Neural cell (in vitro differentiated cells): ENCODE measurements at regions not wholly inside any gene's neighbourhood (a gene's known extent, or its start where the extent isn't known, plus 50 kb on each side); places are given as distances from the start of the nearest gene placed in this dataset.

Experiments used
- H2AFZ ChIP-seq: fragments of 200-600, 300-800 bp; sonication (generic), shearing (Covaris generic); 2 replicates; pipeline ENCODE4 v1.6.0; 2014; ENCODE audit warnings: low read depth, mild to moderate bottlenecking, antibody characterized with exemption, low read length, moderate library complexity
- H3F3A ChIP-seq: fragments of 200-600 bp; shearing (Covaris generic); 2 replicates; pipeline ENCODE4 v1.6.1; 2016; ENCODE audit warnings: mild to moderate bottlenecking, moderate library complexity, mixed read lengths, antibody characterized with exemption, low read length; ENCODE audit not compliant: insufficient read depth, poor library complexity, severe bottlenecking
- H3K27ac ChIP-seq: fragments of 200-600, 300-800 bp; sonication (generic), shearing (Covaris generic); 2 replicates; pipeline ENCODE4 v1.5.1; 2014; ENCODE audit warnings: mild to moderate bottlenecking, low read length, moderate library complexity
- H3K27me3 ChIP-seq: fragments of 300-800, 200-600 bp; sonication (generic), shearing (Covaris generic); 2 replicates; pipeline ENCODE4 v1.6.0; 2014; ENCODE audit warnings: mild to moderate bottlenecking, low read depth, low read length, moderate library complexity; ENCODE audit not compliant: insufficient read depth
- H3K36me3 ChIP-seq: fragments of 300-800, 200-600 bp; sonication (generic), shearing (Covaris generic); 2 replicates; pipeline ENCODE4 v1.5.1; 2014; ENCODE audit warnings: mild to moderate bottlenecking, antibody characterized with exemption, low read length, moderate library complexity; ENCODE audit not compliant: insufficient read depth
- H3K4me2 ChIP-seq: fragments of 300-800, 200-600 bp; sonication (generic), shearing (Covaris generic); 2 replicates; pipeline ENCODE4 v1.6.0; 2014; ENCODE audit warnings: mild to moderate bottlenecking, low read length
- H3K4me3 ChIP-seq: fragments of 300-800, 200-600 bp; sonication (generic), shearing (Covaris generic); 2 replicates; pipeline ENCODE4 v1.5.1; 2014; ENCODE audit warnings: mild to moderate bottlenecking, low read length, moderate library complexity
- H3K79me2 ChIP-seq: fragments of 200-600 bp; shearing (Covaris generic); replicated peaks from 2 replicates; pipeline ENCODE4 v1.6.0; 2014; ENCODE audit warnings: mild to moderate bottlenecking, low read length, moderate library complexity; ENCODE audit not compliant: insufficient read depth
- H3K9ac ChIP-seq: fragments of 300-800, 200-600 bp; sonication (generic), shearing (Covaris generic); 2 replicates; pipeline ENCODE4 v1.6.1; 2016; ENCODE audit warnings: mild to moderate bottlenecking, low read length, mixed read lengths
- H3K9me2 ChIP-seq: fragments of 200-600 bp; shearing (Covaris generic); 2 replicates; pipeline ENCODE4 v1.6.1; 2016; ENCODE audit warnings: mild to moderate bottlenecking, low read length, mixed read lengths; ENCODE audit not compliant: insufficient read depth
- H3K9me3 ChIP-seq: fragments of 200-600, 300-800 bp; sonication (generic), shearing (Covaris generic); 2 replicates; pipeline ENCODE4 v1.6.1; 2016; ENCODE audit warnings: mild to moderate bottlenecking, mixed run types, low read length, moderate library complexity, mixed read lengths
- H4K20me1 ChIP-seq: fragments of 200-600 bp; shearing (Covaris generic); 2 replicates; pipeline ENCODE4 v1.6.1; 2016; ENCODE audit warnings: mild to moderate bottlenecking, mixed run types; ENCODE audit not compliant: insufficient read depth
- EP300 ChIP-seq: fragments of 450-650 bp; conservative IDR thresholded peaks from 2 replicates; pipeline ENCODE4 v1.6.1; 2014; ENCODE audit warnings: antibody characterized with exemption, mild to moderate bottlenecking, moderate library complexity; ENCODE audit not compliant: poor library complexity, severe bottlenecking
- EZH2 ChIP-seq: fragments of 200-600, 300-800 bp; shearing (Covaris generic), sonication (generic); IDR thresholded peaks from 2 replicates; pipeline ENCODE4 v1.6.1; 2014; ENCODE audit warnings: antibody characterized with exemption, low read length, borderline replicate concordance, mild to moderate bottlenecking; ENCODE audit not compliant: insufficient read depth, poor library complexity, severe bottlenecking
- MXI1 ChIP-seq: fragments of 450-650 bp; conservative IDR thresholded peaks from 2 replicates; pipeline ENCODE4 v1.6.1; 2014; ENCODE audit warnings: antibody characterized with exemption, mild to moderate bottlenecking; ENCODE audit not compliant: poor library complexity, severe bottlenecking
- POLR2AphosphoS5 ChIP-seq: IDR thresholded peaks from 2 replicates; pipeline ENCODE4 v1.6.1; 2012
- RAD21 ChIP-seq: fragments of 450-650 bp; conservative IDR thresholded peaks from 2 replicates; pipeline ENCODE4 v1.6.1; 2014; ENCODE audit warnings: antibody characterized with exemption, mild to moderate bottlenecking, moderate library complexity
- SMC3 ChIP-seq: fragments of 450-650 bp; conservative IDR thresholded peaks from 2 replicates; pipeline ENCODE4 v1.6.1; 2014; ENCODE audit warnings: antibody characterized with exemption, mild to moderate bottlenecking, moderate library complexity; ENCODE audit not compliant: poor library complexity
- TAF1 ChIP-seq: IDR thresholded peaks from 2 replicates; pipeline ENCODE4 v1.6.1; 2012; ENCODE audit warnings: low read depth
- TF ChIP-seq, protein P1 (sequence below): IDR thresholded peaks from 2 replicates; pipeline ENCODE4 v1.6.1; 2012; ENCODE audit warnings: borderline replicate concordance
- TF ChIP-seq, protein P2 (sequence below): fragments of 450-650 bp; IDR thresholded peaks from 2 replicates; pipeline ENCODE4 v1.5.1; 2014; ENCODE audit warnings: antibody characterized with exemption, mild to moderate bottlenecking, moderate library complexity; ENCODE audit not compliant: poor library complexity, severe bottlenecking

GRCh38 chr4:121564840-121565375 lies 131.9 kb downstream of the ANXA5 start:
- H3K36me3 ChIP-seq = no peaks in the 10 kb centered on the region
- TF ChIP-seq, protein P1, sequence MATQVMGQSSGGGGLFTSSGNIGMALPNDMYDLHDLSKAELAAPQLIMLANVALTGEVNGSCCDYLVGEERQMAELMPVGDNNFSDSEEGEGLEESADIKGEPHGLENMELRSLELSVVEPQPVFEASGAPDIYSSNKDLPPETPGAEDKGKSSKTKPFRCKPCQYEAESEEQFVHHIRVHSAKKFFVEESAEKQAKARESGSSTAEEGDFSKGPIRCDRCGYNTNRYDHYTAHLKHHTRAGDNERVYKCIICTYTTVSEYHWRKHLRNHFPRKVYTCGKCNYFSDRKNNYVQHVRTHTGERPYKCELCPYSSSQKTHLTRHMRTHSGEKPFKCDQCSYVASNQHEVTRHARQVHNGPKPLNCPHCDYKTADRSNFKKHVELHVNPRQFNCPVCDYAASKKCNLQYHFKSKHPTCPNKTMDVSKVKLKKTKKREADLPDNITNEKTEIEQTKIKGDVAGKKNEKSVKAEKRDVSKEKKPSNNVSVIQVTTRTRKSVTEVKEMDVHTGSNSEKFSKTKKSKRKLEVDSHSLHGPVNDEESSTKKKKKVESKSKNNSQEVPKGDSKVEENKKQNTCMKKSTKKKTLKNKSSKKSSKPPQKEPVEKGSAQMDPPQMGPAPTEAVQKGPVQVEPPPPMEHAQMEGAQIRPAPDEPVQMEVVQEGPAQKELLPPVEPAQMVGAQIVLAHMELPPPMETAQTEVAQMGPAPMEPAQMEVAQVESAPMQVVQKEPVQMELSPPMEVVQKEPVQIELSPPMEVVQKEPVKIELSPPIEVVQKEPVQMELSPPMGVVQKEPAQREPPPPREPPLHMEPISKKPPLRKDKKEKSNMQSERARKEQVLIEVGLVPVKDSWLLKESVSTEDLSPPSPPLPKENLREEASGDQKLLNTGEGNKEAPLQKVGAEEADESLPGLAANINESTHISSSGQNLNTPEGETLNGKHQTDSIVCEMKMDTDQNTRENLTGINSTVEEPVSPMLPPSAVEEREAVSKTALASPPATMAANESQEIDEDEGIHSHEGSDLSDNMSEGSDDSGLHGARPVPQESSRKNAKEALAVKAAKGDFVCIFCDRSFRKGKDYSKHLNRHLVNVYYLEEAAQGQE = no peak
- TF ChIP-seq POLR2AphosphoS5 = no peak
- TF ChIP-seq, protein P2, sequence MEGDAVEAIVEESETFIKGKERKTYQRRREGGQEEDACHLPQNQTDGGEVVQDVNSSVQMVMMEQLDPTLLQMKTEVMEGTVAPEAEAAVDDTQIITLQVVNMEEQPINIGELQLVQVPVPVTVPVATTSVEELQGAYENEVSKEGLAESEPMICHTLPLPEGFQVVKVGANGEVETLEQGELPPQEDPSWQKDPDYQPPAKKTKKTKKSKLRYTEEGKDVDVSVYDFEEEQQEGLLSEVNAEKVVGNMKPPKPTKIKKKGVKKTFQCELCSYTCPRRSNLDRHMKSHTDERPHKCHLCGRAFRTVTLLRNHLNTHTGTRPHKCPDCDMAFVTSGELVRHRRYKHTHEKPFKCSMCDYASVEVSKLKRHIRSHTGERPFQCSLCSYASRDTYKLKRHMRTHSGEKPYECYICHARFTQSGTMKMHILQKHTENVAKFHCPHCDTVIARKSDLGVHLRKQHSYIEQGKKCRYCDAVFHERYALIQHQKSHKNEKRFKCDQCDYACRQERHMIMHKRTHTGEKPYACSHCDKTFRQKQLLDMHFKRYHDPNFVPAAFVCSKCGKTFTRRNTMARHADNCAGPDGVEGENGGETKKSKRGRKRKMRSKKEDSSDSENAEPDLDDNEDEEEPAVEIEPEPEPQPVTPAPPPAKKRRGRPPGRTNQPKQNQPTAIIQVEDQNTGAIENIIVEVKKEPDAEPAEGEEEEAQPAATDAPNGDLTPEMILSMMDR = no peak
- no peak for TF ChIP-seq EZH2
- no peak for TF ChIP-seq EP300
- no peak for TF ChIP-seq TAF1
- TF ChIP-seq SMC3 = no peak
- TF ChIP-seq RAD21 = no peak
- no peak for TF ChIP-seq MXI1

DNA sequence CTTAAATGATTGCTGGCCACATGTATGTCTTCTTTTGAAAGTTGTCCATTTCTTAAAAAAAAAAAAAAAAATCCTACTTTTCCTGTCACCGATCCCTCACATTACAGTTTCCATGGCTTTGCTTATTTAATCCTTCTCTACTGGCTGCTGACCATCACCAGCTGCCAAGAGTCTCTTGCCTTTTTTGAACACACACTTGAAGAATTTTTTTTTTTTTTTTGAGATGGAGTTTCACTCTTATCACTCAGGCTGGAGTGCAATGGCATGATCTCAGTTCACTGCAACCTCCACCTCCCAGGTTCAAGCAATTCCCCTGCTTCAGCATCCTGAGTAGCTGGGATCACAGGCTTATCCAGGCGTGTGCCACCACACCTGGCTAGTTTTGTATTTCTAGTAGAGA lies 134.0 kb downstream of the ANXA5 start:
- no peak overlapping the region for H3K4me3 ChIP-seq
- H2AFZ ChIP-seq = no peak overlapping the region

More at GRCh38 chr4:121564840-121565375, 131.9 kb downstream of the ANXA5 start:
- Histone ChIP-seq H3K27ac (no peak overlapping the region), H3K4me3 (no peak overlapping the region), H3K79me2 (no peaks in the 10 kb centered on the region), H3K4me2 (no peak overlapping the region), H4K20me1 (no peaks in the 10 kb centered on the region), H3F3A (no peaks in the 10 kb centered on the region), H3K9me2 (no peaks in the 10 kb centered on the region), H3K27me3 (no peaks in the 10 kb centered on the region), H3K9ac (no peak overlapping the region), H3K9me3 (no peaks in the 10 kb centered on the region), H2AFZ (no peak overlapping the region)

More for the DNA sequence above, 134.0 kb downstream of the ANXA5 start:
- Histone ChIP-seq H3K9ac (no peak overlapping the region), H4K20me1 (no peaks in the 10 kb centered on the region), H3K27ac (no peak overlapping the region), H3F3A (no peaks in the 10 kb centered on the region), H3K27me3 (no peaks in the 10 kb centered on the region), H3K79me2 (no peaks in the 10 kb centered on the region), H3K9me2 (no peaks in the 10 kb centered on the region), H3K9me3 (no peaks in the 10 kb centered on the region), H3K4me2 (no peak overlapping the region), H3K36me3 (no peaks in the 10 kb centered on the region)
- no peak for TF ChIP-seq POLR2AphosphoS5
- TF ChIP-seq EZH2 = no peak
- TF ChIP-seq, protein P1 = no peak
- TF ChIP-seq, protein P2 = no peak
- TF ChIP-seq RAD21 = no peak
- TF ChIP-seq SMC3 = no peak
